WTC11 (cell line): ENCODE measurements at regions not wholly inside any gene's neighbourhood (a gene's known extent, or its start where the extent isn't known, plus 50 kb on each side); places are given as distances from the start of the nearest gene placed in this dataset.

Experiments
- ATAC-seq: fragments of 200-7000 bp; cut with Tn5 transposase; 2 replicates; pipeline ENCODE4 v1.10.0; 2021; ENCODE audit warnings: mild to moderate bottlenecking, moderate library complexity
- CTCF ChIA-PET: fragments of 300-600 bp; sonication (Branson Sonifier 250); formaldehyde crosslinking; loops from one replicate; lab custom pipeline; 2021; ENCODE audit warnings: antibody characterized with exemption; lab: Charles Lee
- POLR2A ChIA-PET: fragments of 350-600 bp; sonication (Branson Sonifier 250); formaldehyde crosslinking; loops from one replicate; lab custom pipeline; 2021; ENCODE audit warnings: antibody characterized with exemption; lab: Charles Lee
- DNase-seq: peaks from one replicate; pipeline ENCODE4 v3.0.0; 2021; ENCODE audit warnings: low spot score
- H3K27ac Mint-ChIP-seq: 2 replicates; pipeline ENCODE4 v1.8.0; 2021; ENCODE audit warnings: mixed read lengths
- H3K27me3 Mint-ChIP-seq: 2 replicates; pipeline ENCODE4 v1.8.0; 2021; ENCODE audit warnings: low read depth, mild to moderate bottlenecking, moderate library complexity, mixed read lengths
- H3K36me3 Mint-ChIP-seq: 2 replicates; pipeline ENCODE4 v1.8.0; 2021; ENCODE audit warnings: mixed read lengths
- H3K4me1 Mint-ChIP-seq: 2 replicates; pipeline ENCODE4 v1.8.0; 2022; ENCODE audit warnings: mixed read lengths
- H3K4me3 Mint-ChIP-seq: 2 replicates; pipeline ENCODE4 v1.8.0; 2021; ENCODE audit warnings: mild to moderate bottlenecking, moderate library complexity, mixed read lengths
- H3K9me3 Mint-ChIP-seq: 2 replicates; pipeline ENCODE4 v1.8.0; 2021; ENCODE audit warnings: mixed read lengths
- CREM ChIP-seq: sonication (generic); formaldehyde crosslinking; IDR thresholded peaks from 2 replicates; pipeline ENCODE4 v1.8.1; 2022; ENCODE audit warnings: mild to moderate bottlenecking, missing genetic modification reagents, moderate library complexity
- ESRRA ChIP-seq: sonication (generic); formaldehyde crosslinking; IDR thresholded peaks from 2 replicates; pipeline ENCODE4 v1.8.1; 2022; ENCODE audit warnings: mild to moderate bottlenecking, missing genetic modification reagents, borderline replicate concordance
- FOXK1 ChIP-seq: sonication (generic); formaldehyde crosslinking; IDR thresholded peaks from 2 replicates; pipeline ENCODE4 v1.8.0; 2022; ENCODE audit warnings: mild to moderate bottlenecking, moderate library complexity, missing genetic modification reagents
- GTF2I ChIP-seq: fragments of 250-450 bp; sonication (Bioruptor Pico); conservative IDR thresholded peaks from 2 replicates; pipeline ENCODE4 v1.4.0; 2021; ENCODE audit warnings: mild to moderate bottlenecking
- NR1H2 ChIP-seq: sonication (generic); formaldehyde crosslinking; IDR thresholded peaks from 2 replicates; pipeline ENCODE4 v1.9.0; 2021; ENCODE audit warnings: mild to moderate bottlenecking, moderate library complexity, missing genetic modification reagents
- RELA ChIP-seq: sonication (generic); formaldehyde crosslinking; IDR thresholded peaks from 2 replicates; pipeline ENCODE4 v1.8.1; 2022; ENCODE audit warnings: missing genetic modification reagents, mild to moderate bottlenecking, borderline replicate concordance
- ZNF423 ChIP-seq: fragments of 250-450 bp; sonication (Bioruptor Pico); IDR thresholded peaks from 2 replicates; pipeline ENCODE4 v2.1.2; 2022; ENCODE audit warnings: mild to moderate bottlenecking, moderate library complexity
- TF ChIP-seq, protein P1 (sequence below): sonication (generic); formaldehyde crosslinking; IDR thresholded peaks from 2 replicates; pipeline ENCODE4 v1.8.1; 2023; ENCODE audit warnings: mild to moderate bottlenecking, missing genetic modification reagents
- TF ChIP-seq, protein P2 (sequence below): fragments of 250-450 bp; sonication (Bioruptor Pico); IDR thresholded peaks from 2 replicates; pipeline ENCODE4 v1.9.0; 2021; ENCODE audit warnings: mild to moderate bottlenecking, borderline replicate concordance
- TF ChIP-seq, protein P3 (sequence below): sonication (generic); formaldehyde crosslinking; conservative IDR thresholded peaks from 2 replicates; pipeline ENCODE4 v1.8.1; 2023; ENCODE audit warnings: mild to moderate bottlenecking, low read depth, missing genetic modification reagents, moderate library complexity
- TF ChIP-seq, protein P4 (sequence below): fragments of 250-450 bp; sonication (Bioruptor Pico); conservative IDR thresholded peaks from 2 replicates; pipeline ENCODE4 v1.9.0; 2021; ENCODE audit warnings: mild to moderate bottlenecking
- TF ChIP-seq, protein P5 (sequence below): sonication (generic); formaldehyde crosslinking; IDR thresholded peaks from 2 replicates; pipeline ENCODE4 v1.8.0; 2022; ENCODE audit warnings: mild to moderate bottlenecking, missing genetic modification reagents
- TF ChIP-seq, protein P6 (sequence below): sonication (generic); formaldehyde crosslinking; IDR thresholded peaks from 2 replicates; pipeline ENCODE4 v1.8.1; 2022; ENCODE audit warnings: low read depth, mild to moderate bottlenecking, moderate library complexity, missing genetic modification reagents, borderline replicate concordance

DNA sequence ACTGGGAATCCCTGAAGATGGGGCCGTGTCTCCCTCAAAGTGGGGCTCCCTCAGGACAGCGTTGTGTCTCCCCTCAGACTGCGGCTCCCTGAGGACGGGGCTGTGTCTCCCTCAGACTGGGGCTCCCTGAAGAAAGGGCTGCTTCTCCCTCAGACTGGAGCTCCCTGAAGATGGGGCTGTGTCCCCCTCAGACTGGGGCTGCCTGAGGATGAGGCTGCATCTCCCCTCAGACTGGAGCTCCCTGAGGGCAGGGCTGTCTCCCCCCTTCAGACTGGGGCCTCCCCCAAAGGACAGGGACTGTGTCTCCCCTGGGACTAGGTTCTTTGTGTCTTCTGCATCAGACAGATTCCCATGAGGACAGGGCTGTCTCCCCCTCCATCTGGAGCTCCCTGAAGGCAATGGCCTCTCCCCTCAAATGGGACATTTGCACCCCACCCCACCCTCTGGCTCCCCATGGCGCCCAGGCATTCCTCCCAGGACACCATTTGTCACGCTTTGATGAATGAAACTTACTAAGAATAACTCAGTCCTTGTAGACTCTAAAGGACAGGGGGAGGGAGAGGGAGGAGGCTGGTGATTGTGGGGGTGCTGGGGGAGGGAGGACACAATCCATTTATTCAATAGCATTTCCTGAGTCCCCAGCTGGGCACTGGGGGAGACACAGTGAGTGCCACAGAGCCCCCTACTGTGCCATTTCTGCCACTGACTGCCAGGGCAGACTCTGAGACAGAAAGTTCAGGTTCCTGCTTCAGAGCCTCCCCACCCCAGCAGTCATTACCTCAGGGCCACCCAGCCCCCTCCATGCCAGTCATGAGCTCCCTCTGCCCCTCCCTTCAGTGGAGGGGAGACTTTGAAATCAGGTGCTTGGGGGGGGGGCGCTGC is 122.4 kb downstream of the MRPL14 start:
- H3K36me3 Mint-ChIP-seq, result no peaks in the 10 kb centered on the region; the same call in 1 of the 2 replicates
- H3K27me3 Mint-ChIP-seq, result peaks cover 38% of the 10 kb centered on the region
- DNase-seq, result no peak
- peak; percentile 75 for TF ChIP-seq ZNF423 (CRISPR knock-in tag)
- TF ChIP-seq, protein P1, sequence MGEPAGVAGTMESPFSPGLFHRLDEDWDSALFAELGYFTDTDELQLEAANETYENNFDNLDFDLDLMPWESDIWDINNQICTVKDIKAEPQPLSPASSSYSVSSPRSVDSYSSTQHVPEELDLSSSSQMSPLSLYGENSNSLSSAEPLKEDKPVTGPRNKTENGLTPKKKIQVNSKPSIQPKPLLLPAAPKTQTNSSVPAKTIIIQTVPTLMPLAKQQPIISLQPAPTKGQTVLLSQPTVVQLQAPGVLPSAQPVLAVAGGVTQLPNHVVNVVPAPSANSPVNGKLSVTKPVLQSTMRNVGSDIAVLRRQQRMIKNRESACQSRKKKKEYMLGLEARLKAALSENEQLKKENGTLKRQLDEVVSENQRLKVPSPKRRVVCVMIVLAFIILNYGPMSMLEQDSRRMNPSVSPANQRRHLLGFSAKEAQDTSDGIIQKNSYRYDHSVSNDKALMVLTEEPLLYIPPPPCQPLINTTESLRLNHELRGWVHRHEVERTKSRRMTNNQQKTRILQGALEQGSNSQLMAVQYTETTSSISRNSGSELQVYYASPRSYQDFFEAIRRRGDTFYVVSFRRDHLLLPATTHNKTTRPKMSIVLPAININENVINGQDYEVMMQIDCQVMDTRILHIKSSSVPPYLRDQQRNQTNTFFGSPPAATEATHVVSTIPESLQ, result no peak
- ChIA-PET POLR2A (no interaction called here), CTCF (interaction anchor here (0.9 to 8.2 kb wide), 8 partner anchors 13 to 235 kb away, joined by 3 to 58 read pairs (median 3); partner anchors contain the start of gene VEGFA)
- no peak overlapping the region for H3K27ac Mint-ChIP-seq
- H3K4me3 Mint-ChIP-seq, result no peak overlapping the region
- no peak for ATAC-seq
- H3K4me1 Mint-ChIP-seq, result peaks cover 66% of the 10 kb centered on the region
- no peaks in the 10 kb centered on the region for H3K9me3 Mint-ChIP-seq

DNA sequence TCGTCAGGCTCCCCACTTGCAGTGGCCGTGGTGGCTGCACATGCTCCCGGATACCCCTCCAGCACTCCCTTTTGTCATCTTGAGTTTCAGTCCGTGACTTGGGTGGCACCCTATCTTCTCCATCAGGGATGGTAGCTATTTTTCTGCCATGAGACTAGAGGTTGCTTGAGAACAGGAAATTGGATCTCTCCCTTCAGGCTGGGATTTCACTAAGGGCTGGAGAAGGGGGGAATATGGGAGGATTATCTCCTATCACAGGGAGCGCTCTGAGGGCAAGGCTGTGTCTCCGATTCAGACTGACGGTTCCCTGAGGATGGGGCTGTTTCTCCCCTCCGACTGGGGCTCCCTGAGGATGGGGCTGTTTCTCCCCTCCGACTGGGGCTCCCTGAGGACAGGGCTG is 123.1 kb downstream of the MRPL14 start:
- H3K4me1 Mint-ChIP-seq, result peaks cover 70% of the 10 kb centered on the region
- no peak for ATAC-seq
- no peaks in the 10 kb centered on the region for H3K9me3 Mint-ChIP-seq
- peak overlapping the region; percentile 69 for H3K4me3 Mint-ChIP-seq
- POLR2A ChIA-PET, result interaction anchor here (1.5 kb wide), 1 partner anchor 70 kb away, joined by 4 read pairs; no protein-coding TSS in a partner anchor
- TF ChIP-seq, protein P2, sequence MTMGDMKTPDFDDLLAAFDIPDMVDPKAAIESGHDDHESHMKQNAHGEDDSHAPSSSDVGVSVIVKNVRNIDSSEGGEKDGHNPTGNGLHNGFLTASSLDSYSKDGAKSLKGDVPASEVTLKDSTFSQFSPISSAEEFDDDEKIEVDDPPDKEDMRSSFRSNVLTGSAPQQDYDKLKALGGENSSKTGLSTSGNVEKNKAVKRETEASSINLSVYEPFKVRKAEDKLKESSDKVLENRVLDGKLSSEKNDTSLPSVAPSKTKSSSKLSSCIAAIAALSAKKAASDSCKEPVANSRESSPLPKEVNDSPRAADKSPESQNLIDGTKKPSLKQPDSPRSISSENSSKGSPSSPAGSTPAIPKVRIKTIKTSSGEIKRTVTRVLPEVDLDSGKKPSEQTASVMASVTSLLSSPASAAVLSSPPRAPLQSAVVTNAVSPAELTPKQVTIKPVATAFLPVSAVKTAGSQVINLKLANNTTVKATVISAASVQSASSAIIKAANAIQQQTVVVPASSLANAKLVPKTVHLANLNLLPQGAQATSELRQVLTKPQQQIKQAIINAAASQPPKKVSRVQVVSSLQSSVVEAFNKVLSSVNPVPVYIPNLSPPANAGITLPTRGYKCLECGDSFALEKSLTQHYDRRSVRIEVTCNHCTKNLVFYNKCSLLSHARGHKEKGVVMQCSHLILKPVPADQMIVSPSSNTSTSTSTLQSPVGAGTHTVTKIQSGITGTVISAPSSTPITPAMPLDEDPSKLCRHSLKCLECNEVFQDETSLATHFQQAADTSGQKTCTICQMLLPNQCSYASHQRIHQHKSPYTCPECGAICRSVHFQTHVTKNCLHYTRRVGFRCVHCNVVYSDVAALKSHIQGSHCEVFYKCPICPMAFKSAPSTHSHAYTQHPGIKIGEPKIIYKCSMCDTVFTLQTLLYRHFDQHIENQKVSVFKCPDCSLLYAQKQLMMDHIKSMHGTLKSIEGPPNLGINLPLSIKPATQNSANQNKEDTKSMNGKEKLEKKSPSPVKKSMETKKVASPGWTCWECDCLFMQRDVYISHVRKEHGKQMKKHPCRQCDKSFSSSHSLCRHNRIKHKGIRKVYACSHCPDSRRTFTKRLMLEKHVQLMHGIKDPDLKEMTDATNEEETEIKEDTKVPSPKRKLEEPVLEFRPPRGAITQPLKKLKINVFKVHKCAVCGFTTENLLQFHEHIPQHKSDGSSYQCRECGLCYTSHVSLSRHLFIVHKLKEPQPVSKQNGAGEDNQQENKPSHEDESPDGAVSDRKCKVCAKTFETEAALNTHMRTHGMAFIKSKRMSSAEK (CRISPR knock-in tag), result no peak
- no peak for TF ChIP-seq ESRRA (CRISPR knock-in tag)
- TF ChIP-seq NR1H2 (CRISPR knock-in tag), result no peak
- TF ChIP-seq FOXK1 (CRISPR knock-in tag), result no peak
- no peak overlapping the region for H3K27ac Mint-ChIP-seq
- CTCF ChIA-PET, result interaction anchor here (0.8 to 8.2 kb wide), 11 partner anchors 12 to 337 kb away, joined by 3 to 58 read pairs (median 3); partner anchors contain the start of gene VEGFA
- no peak for DNase-seq
- peaks cover 38% of the 10 kb centered on the region for H3K27me3 Mint-ChIP-seq
- peaks cover 4% of the 10 kb centered on the region for H3K36me3 Mint-ChIP-seq

DNA sequence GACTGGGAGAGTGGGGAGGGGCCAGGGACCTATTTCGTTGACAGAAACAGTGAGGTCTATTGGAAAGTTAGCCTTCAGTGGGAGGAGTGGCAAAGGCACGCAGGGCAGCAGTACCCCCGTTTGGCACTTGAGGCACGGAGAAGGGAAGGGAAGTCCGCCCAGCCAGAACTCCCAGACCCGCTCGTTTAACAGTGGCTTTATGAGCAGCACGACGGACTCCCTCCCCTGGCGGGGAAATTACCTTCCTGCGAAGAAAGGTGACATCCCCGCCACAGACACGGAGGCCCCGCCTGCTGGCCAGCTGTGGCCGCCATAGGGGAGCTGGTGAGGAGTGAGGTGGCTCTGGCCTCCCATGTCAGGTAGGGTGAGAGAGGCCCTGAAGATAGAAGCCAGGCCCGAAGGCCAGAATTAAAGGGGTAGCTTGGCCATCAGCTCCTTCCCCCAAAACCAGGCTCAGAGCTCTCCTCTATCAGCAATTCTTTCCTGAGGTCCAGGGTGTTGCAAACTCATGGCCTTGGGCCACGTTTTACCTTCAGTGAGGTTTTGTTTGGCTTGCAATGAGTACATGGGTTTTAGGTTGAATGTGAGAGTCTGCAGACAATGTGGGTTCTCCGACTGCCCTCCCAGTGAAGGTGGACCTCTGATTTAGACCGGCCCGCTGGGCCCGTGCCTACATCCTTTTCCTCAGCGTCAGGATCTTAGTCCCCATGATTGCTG is 123.7 kb downstream of the MRPL14 start:
- Mint-ChIP-seq H3K4me1 (peaks cover 70% of the 10 kb centered on the region), H3K9me3 (peaks cover 4% of the 10 kb centered on the region; the same call in 1 of the 2 replicates), H3K36me3 (peaks cover 7% of the 10 kb centered on the region), H3K4me3 (peak overlapping the region; percentile 69), H3K27ac (no peak overlapping the region), H3K27me3 (peaks cover 37% of the 10 kb centered on the region)
- ChIA-PET POLR2A (interaction anchor here (0.6 to 1.5 kb wide), 4 partner anchors 59 to 216 kb away, joined by 3 to 4 read pairs (median 4); no protein-coding TSS in a partner anchor), CTCF (interaction anchor here (0.8 to 8.2 kb wide), 12 partner anchors 12 to 336 kb away, joined by 3 to 58 read pairs (median 4); partner anchors contain the start of gene VEGFA)
- DNase-seq, result peak; percentile 36
- peak; percentile 3 for ATAC-seq
- TF ChIP-seq, protein P3, sequence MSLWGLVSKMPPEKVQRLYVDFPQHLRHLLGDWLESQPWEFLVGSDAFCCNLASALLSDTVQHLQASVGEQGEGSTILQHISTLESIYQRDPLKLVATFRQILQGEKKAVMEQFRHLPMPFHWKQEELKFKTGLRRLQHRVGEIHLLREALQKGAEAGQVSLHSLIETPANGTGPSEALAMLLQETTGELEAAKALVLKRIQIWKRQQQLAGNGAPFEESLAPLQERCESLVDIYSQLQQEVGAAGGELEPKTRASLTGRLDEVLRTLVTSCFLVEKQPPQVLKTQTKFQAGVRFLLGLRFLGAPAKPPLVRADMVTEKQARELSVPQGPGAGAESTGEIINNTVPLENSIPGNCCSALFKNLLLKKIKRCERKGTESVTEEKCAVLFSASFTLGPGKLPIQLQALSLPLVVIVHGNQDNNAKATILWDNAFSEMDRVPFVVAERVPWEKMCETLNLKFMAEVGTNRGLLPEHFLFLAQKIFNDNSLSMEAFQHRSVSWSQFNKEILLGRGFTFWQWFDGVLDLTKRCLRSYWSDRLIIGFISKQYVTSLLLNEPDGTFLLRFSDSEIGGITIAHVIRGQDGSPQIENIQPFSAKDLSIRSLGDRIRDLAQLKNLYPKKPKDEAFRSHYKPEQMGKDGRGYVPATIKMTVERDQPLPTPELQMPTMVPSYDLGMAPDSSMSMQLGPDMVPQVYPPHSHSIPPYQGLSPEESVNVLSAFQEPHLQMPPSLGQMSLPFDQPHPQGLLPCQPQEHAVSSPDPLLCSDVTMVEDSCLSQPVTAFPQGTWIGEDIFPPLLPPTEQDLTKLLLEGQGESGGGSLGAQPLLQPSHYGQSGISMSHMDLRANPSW (CRISPR knock-in tag), result no peak
- TF ChIP-seq, protein P4, sequence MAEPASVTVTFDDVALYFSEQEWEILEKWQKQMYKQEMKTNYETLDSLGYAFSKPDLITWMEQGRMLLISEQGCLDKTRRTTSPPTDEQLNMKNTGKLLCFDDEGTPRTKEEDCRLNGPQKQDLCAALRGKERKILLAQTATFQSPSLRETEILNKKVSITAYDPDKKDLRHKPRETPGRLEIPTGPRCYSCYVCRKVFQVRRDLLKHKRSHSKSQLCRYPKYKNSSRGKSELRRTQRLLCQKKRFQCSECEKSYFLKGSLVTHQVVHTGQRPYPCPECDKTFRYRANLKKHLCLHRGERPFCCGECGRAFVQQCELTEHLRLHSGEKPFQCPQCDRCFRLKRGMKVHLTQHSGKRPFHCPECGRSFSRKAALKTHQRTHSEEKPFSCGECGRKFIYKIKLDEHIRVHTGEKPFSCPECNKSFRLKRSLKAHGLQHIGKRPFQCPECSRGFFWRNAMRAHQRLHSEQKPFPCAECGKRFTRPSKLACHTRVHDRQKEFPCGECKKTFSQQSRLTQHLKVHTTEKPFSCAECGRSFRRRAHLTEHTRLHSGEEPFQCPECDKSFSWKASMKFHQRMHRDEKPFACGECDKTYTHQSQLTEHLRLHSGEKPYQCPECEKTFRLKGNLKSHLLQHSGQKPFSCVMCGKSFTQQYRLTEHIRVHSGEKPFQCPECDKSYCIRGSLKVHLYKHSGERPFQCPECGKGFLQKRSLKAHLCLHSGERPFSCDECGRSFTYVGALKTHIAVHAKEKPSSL (CRISPR knock-in tag), result no peak
- TF ChIP-seq, protein P5, sequence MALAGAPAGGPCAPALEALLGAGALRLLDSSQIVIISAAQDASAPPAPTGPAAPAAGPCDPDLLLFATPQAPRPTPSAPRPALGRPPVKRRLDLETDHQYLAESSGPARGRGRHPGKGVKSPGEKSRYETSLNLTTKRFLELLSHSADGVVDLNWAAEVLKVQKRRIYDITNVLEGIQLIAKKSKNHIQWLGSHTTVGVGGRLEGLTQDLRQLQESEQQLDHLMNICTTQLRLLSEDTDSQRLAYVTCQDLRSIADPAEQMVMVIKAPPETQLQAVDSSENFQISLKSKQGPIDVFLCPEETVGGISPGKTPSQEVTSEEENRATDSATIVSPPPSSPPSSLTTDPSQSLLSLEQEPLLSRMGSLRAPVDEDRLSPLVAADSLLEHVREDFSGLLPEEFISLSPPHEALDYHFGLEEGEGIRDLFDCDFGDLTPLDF (CRISPR knock-in tag), result no peak
- 0 out of 2 replicates have a peak, but pooled peaks have one; percentile 11 for TF ChIP-seq GTF2I (CRISPR knock-in tag)
- TF ChIP-seq CREM, result no peak
- TF ChIP-seq, protein P6, sequence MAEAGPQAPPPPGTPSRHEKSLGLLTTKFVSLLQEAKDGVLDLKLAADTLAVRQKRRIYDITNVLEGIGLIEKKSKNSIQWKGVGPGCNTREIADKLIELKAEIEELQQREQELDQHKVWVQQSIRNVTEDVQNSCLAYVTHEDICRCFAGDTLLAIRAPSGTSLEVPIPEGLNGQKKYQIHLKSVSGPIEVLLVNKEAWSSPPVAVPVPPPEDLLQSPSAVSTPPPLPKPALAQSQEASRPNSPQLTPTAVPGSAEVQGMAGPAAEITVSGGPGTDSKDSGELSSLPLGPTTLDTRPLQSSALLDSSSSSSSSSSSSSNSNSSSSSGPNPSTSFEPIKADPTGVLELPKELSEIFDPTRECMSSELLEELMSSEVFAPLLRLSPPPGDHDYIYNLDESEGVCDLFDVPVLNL (CRISPR knock-in tag), result no peak
- TF ChIP-seq RELA (CRISPR knock-in tag), result no peak
